BE2C (cell line): ENCODE measurements at regions not wholly inside any gene's neighbourhood (a gene's known extent, or its start where the extent isn't known, plus 50 kb on each side); places are given as distances from the start of the nearest gene placed in this dataset.

Source experiments
- DNase-seq: peaks from one replicate; pipeline ENCODE4 v3.0.0-alpha.2; 2020
- H3K27me3 ChIP-seq: fragments of 250-450 bp; sonication (Bioruptor Pico); 2 replicates; pipeline ENCODE4 v1.5.1; 2020; ENCODE audit warnings: mild to moderate bottlenecking
- H3K36me3 ChIP-seq: fragments of 250-450 bp; sonication (Bioruptor Pico); 2 replicates; pipeline ENCODE4 v1.5.1; 2020; ENCODE audit warnings: mild to moderate bottlenecking
- H3K4me1 ChIP-seq: fragments of 250-450 bp; sonication (Bioruptor Pico); 2 replicates; pipeline ENCODE4 v1.5.1; 2020
- H3K4me3 ChIP-seq: 2 replicates; pipeline ENCODE4 v1.5.1; 2011; ENCODE audit warnings: low read depth, low read length
- H3K9me3 ChIP-seq: fragments of 250-450 bp; sonication (Bioruptor Pico); 2 replicates; pipeline ENCODE4 v1.5.1; 2020
- CTCF ChIP-seq: IDR thresholded peaks from 2 replicates; pipeline ENCODE4 v1.5.1; 2012; ENCODE audit warnings: mild to moderate bottlenecking, low read depth, low read length

DNA sequence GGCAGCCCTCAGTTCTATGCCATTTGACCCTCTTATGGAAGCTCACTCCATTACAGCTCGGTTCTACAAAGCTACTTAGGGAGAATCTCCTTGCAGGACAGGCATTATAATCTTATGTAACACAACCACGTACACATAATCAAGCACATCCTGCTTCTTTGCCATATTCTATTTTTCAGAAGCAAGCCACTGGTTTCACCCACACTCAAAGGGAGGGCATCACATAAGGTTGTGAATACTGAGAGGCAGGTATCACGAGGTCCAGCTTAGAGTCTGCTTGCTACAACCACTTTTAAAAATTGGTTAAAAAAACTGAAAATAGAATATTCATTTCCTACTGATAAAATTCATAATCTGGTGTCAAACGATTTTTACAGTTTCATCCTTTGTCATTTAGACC lies 589.2 kb downstream of the SLC16A7 start:
- TF ChIP-seq CTCF = no peak
- no peak for DNase-seq
- H3K4me3 ChIP-seq = no peak overlapping the region
- no peaks in the 10 kb centered on the region for H3K36me3 ChIP-seq
- no peaks in the 10 kb centered on the region for H3K4me1 ChIP-seq
- H3K9me3 ChIP-seq = no peaks in the 10 kb centered on the region
- no peaks in the 10 kb centered on the region for H3K27me3 ChIP-seq

DNA sequence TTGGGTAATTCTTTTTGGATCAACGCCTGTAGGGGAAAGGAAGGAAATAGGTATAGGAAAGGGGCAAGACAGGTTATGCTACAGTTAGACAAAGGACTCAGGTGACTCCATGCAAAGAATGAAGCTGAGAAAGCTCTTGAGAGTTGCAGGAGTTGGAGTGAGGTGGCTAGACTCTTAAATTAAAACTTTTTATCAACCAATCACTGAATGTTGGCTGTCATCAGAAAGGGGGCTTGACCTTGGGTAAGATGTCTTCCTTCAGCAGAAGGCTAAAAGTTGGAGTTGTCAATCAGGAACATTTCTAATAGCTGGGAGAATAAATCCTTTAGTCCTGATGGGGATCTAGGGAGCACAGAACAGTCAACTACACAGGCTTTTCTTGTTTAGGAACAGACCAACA lies 595.4 kb downstream of the SLC16A7 start:
- Histone ChIP-seq H3K4me3 (no peak overlapping the region), H3K4me1 (no peaks in the 10 kb centered on the region), H3K27me3 (no peaks in the 10 kb centered on the region), H3K36me3 (no peaks in the 10 kb centered on the region), H3K9me3 (no peaks in the 10 kb centered on the region)
- TF ChIP-seq CTCF = no peak
- DNase-seq = no peak

DNA sequence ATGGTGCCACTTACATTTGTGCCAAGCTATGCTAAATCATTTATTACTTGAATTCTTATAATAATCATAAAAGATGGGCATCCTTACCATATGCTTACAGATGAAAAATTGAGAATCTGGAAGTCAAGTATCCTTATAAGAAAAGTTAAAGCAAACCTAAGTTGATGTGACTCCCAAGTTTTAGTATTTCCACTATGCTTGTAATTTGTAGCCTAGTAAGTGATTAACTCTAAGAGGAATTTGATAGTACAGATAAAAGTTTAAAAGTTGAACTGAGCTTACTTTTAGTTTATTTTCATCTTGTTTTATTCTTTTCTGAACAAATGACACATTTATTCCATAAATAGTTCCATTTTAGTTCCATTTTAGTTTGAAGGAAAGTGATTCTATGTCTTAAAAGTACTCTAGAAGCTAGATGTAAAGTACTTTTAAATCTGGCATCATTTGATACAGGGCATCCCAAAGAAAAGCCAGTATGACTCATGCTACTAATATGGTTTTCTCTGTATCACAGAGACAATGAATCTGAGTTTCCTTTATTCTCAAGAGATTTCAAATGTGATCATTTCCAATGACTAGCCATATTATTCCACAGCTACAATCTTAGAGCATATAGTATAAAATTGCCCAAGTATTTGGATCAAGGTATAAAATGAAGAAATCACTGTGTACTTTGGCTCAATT lies 596.0 kb downstream of the SLC16A7 start:
- no peaks in the 10 kb centered on the region for H3K27me3 ChIP-seq
- H3K36me3 ChIP-seq = no peaks in the 10 kb centered on the region
- no peak overlapping the region for H3K4me3 ChIP-seq
- TF ChIP-seq CTCF = no peak
- no peaks in the 10 kb centered on the region for H3K4me1 ChIP-seq
- DNase-seq = no peak
- no peaks in the 10 kb centered on the region for H3K9me3 ChIP-seq

DNA sequence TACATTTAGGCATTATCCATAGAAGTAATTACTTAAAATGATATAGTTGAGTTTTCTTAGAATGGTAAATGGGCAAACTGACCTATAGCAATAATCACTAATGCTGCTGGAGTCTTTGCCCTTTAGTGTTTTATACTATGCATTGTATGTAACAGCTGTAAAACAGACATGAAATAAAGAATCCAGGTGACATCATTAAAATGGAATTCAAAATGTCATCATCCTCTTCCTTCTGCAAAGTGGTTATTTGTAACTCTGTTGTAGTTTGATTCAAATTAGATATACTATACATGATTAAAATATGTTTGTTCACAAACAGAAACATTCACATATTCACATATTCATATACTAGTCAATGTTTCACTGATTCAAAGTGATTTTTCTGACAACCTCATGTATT lies 598.8 kb downstream of the SLC16A7 start:
- no peaks in the 10 kb centered on the region for H3K4me1 ChIP-seq
- TF ChIP-seq CTCF = no peak
- H3K27me3 ChIP-seq = no peaks in the 10 kb centered on the region
- no peak for DNase-seq
- H3K4me3 ChIP-seq = no peak overlapping the region
- H3K36me3 ChIP-seq = no peaks in the 10 kb centered on the region
- H3K9me3 ChIP-seq = no peaks in the 10 kb centered on the region

DNA sequence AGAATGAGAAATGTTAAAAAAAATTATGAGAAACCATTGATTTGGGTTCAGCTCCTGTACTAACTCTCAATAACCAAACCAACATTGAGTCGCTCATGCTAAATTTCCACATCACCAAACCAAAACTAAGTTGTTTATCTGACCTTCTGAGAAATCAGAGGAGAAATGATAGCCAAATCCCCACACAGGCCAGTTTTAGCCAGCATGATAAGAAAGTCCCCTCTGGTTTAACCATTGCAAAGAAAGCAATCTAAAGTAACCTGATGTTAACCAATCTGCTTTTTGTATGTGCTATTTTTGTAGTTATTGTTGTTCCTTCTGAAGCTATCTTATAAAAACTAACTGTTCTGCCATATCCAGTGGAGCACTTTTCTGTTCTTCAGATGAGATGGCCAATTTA lies 599.7 kb downstream of the SLC16A7 start:
- Histone ChIP-seq H3K27me3 (no peaks in the 10 kb centered on the region), H3K4me3 (no peak overlapping the region), H3K9me3 (no peaks in the 10 kb centered on the region), H3K36me3 (no peaks in the 10 kb centered on the region), H3K4me1 (no peaks in the 10 kb centered on the region)
- no peak for DNase-seq
- TF ChIP-seq CTCF = no peak

DNA sequence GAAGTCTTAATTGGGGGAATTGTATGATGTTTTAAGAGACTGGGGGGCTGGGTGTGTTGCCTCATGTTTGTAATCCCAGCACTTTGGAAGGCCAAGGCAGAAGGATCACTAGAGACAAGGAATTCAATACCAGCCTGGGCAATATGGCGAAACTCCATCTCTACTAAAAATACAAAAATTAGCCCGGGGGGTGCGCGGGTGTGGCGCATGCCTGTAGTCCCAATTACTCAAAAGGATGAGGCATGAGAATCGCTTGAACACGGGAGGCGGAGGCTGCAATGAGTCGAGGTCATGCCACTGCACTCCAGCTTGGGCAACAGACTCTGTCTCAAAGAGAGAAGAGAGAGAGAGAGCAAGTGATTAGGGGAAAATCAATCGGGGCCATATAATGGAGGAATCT lies 600.5 kb downstream of the SLC16A7 start:
- H3K27me3 ChIP-seq = no peaks in the 10 kb centered on the region
- H3K36me3 ChIP-seq = no peaks in the 10 kb centered on the region
- H3K4me1 ChIP-seq = no peaks in the 10 kb centered on the region
- no peak for DNase-seq
- no peaks in the 10 kb centered on the region for H3K9me3 ChIP-seq
- no peak overlapping the region for H3K4me3 ChIP-seq
- no peak for TF ChIP-seq CTCF
